OCI-LY1 (cell line): ENCODE measurements at regions not wholly inside any gene's neighbourhood (a gene's known extent, or its start where the extent isn't known, plus 50 kb on each side); places are given as distances from the start of the nearest gene placed in this dataset.

Experiments
- H2AFZ ChIP-seq: fragments of 200-600 bp; sonication (generic), shearing (Covaris generic); 2 replicates; pipeline ENCODE4 v1.6.0; 2014; ENCODE audit warnings: antibody characterized with exemption, mild to moderate bottlenecking, low read length
- H3F3A ChIP-seq: fragments of 200-600 bp; sonication (generic), shearing (Covaris generic); 2 replicates; pipeline ENCODE4 v1.6.0; 2014; ENCODE audit warnings: mild to moderate bottlenecking, antibody characterized with exemption, low read length, moderate library complexity; ENCODE audit not compliant: insufficient read depth
- H3K27ac ChIP-seq: fragments of 200-600 bp; sonication (generic); 2 replicates; pipeline ENCODE4 v1.5.1; 2014; ENCODE audit warnings: low read length, mixed run types, mild to moderate bottlenecking, low read depth; ENCODE audit not compliant: poor library complexity, severe bottlenecking
- H3K27me3 ChIP-seq: fragments of 200-600 bp; sonication (generic); 2 replicates; pipeline ENCODE4 v1.6.0; 2014; ENCODE audit warnings: antibody characterized with exemption, mild to moderate bottlenecking, low read length, moderate library complexity; ENCODE audit not compliant: insufficient read depth
- H3K36me3 ChIP-seq: fragments of 200-600 bp; sonication (generic); 2 replicates; pipeline ENCODE4 v1.6.1; 2014; ENCODE audit warnings: mild to moderate bottlenecking, antibody characterized with exemption, low read length, moderate library complexity, mixed read lengths; ENCODE audit not compliant: insufficient read depth
- H3K4me1 ChIP-seq: fragments of 200-600 bp; sonication (generic); 2 replicates; pipeline ENCODE4 v1.5.1; 2014; ENCODE audit warnings: mild to moderate bottlenecking, low read length, moderate library complexity; ENCODE audit not compliant: insufficient read depth, severe bottlenecking
- H3K4me2 ChIP-seq: fragments of 200-600 bp; sonication (generic), shearing (Covaris generic); 2 replicates; pipeline ENCODE4 v1.6.1; 2014; ENCODE audit warnings: low read length
- H3K4me3 ChIP-seq: fragments of 200-600 bp; sonication (generic); 2 replicates; pipeline ENCODE4 v1.5.1; 2014; ENCODE audit warnings: low read length, low read depth, mild to moderate bottlenecking, mixed read lengths; ENCODE audit not compliant: poor library complexity, severe bottlenecking
- H3K79me2 ChIP-seq: fragments of 200-600 bp; shearing (Covaris generic); 2 replicates; pipeline ENCODE4 v1.6.1; 2016; ENCODE audit warnings: mixed run types, low read length, mixed read lengths; ENCODE audit not compliant: insufficient read depth
- H3K9ac ChIP-seq: fragments of 200-600 bp; sonication (generic), shearing (Covaris generic); 2 replicates; pipeline ENCODE4 v1.6.1; 2014; ENCODE audit warnings: mild to moderate bottlenecking, low read length, mixed read lengths
- H3K9me2 ChIP-seq: fragments of 200-600 bp; sonication (generic), shearing (Covaris generic); 2 replicates; pipeline ENCODE4 v1.6.1; 2014; ENCODE audit warnings: low read depth, mild to moderate bottlenecking, low read length, mixed read lengths
- H3K9me3 ChIP-seq: fragments of 200-600 bp; shearing (Covaris generic); 2 replicates; pipeline ENCODE4 v1.6.1; 2014; ENCODE audit warnings: low read length, mixed read lengths
- H4K20me1 ChIP-seq: fragments of 200-600 bp; sonication (generic), shearing (Covaris generic); 2 replicates; pipeline ENCODE4 v1.6.0; 2016; ENCODE audit warnings: mild to moderate bottlenecking, low read length; ENCODE audit not compliant: insufficient read depth
- CTCF ChIP-seq: fragments of 200-600 bp; sonication (generic), shearing (Covaris generic); IDR thresholded peaks from 2 replicates; pipeline ENCODE4 v1.5.1; 2017; ENCODE audit warnings: mild to moderate bottlenecking, antibody characterized with exemption, low read length, moderate library complexity, mixed read lengths
- EZH2 ChIP-seq: fragments of 200-600 bp; sonication (generic), shearing (Covaris generic); IDR thresholded peaks from 2 replicates; pipeline ENCODE4 v1.8.0; 2017; ENCODE audit warnings: borderline replicate concordance, mixed run types, mild to moderate bottlenecking, antibody characterized with exemption, low read length, moderate library complexity, mixed read lengths

DNA sequence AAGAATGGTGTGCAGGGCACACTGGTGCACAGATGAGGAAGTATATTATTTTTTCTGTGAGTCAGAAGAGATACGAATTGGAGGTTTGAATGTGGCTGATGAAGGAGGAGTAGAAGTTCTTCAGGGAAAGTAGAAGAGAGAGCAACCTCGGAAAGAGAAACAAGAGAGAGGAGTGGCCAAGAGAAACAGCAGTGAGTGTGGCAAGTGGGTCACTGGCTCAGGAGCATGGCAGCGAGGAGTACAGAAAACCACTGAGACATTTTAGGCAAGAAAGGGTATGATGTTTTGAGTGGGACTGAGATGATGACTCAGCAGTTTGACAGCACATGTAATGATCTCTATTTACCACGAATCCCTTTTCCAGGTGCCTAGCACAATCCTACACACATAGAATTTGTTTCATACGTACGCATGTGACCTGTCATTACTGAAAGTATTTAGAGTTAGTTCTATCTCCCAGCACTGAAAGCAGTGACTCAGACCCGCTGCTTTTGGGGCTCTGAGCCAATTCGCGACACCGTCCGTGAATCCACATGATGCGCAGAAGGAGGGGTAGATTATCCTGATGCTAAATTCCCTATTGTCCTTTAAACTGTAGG lies 915.4 kb downstream of the DCDC2C start:
- Histone ChIP-seq H3K9ac (no peak overlapping the region), H2AFZ (no peak overlapping the region), H3K4me1 (no peaks in the 10 kb centered on the region), H3K4me3 (no peak overlapping the region), H3K9me3 (no peaks in the 10 kb centered on the region), H3K27me3 (no peaks in the 10 kb centered on the region), H3F3A (no peaks in the 10 kb centered on the region), H3K4me2 (no peak overlapping the region), H3K36me3 (no peaks in the 10 kb centered on the region), H3K79me2 (no peaks in the 10 kb centered on the region), H4K20me1 (no peaks in the 10 kb centered on the region), H3K27ac (no peak overlapping the region), H3K9me2 (no peaks in the 10 kb centered on the region)
- TF ChIP-seq CTCF: no peak
- no peak for TF ChIP-seq EZH2

DNA sequence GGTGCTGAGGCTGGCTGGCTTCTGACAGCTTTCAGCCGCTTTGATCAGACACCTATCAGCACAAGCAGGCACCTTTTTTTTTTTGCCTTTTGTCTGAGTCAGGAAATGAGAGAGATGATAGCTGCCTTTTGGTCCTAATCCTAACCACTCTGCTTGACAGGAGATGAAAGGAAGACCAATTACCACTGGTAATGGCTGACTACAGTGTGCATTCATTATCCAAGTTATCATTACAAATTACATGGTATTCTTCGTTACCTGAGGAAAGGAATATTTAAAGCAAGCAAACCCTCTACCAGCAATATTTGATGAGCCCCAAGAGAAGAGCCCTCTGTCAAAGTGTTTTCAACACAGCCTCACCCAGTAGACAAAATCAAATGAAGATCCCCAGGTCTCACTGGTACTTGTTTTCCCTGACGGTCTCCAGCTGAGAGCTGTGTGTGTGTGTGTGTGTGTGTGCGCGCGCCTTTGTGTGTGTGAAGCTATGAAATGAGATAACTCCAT lies 925.7 kb downstream of the DCDC2C start:
- no peaks in the 10 kb centered on the region for H3K9me2 ChIP-seq
- H3K9ac ChIP-seq: no peak overlapping the region
- no peak overlapping the region for H2AFZ ChIP-seq

DNA sequence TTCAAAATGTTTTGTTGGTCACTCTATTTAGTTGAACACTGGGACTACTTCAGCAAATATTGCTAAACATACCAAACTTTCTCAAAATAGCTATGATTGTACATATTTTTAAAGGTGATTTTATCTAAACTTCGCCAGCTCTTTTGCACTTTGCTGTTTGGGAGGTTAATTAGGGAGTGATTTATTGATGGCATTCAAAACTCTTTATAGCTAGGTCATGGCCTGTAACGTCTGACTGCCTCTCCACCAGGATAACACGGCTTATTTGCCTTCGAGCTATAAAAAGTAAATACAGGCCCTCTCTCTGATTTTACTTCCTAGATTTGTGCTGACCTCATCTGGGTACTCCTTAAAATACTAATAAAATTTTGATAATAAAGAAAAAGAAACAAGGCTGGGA lies 931.9 kb downstream of the DCDC2C start:
- Histone ChIP-seq H3K27me3 (no peaks in the 10 kb centered on the region), H3K9me2 (no peaks in the 10 kb centered on the region), H3K9ac (no peak overlapping the region), H3K79me2 (no peaks in the 10 kb centered on the region), H3K9me3 (no peaks in the 10 kb centered on the region), H2AFZ (no peak overlapping the region), H3K4me3 (no peak overlapping the region), H3F3A (no peaks in the 10 kb centered on the region), H3K4me2 (no peak overlapping the region), H3K27ac (no peak overlapping the region), H3K4me1 (no peaks in the 10 kb centered on the region), H3K36me3 (no peaks in the 10 kb centered on the region), H4K20me1 (no peaks in the 10 kb centered on the region)
- TF ChIP-seq CTCF (no peak), EZH2 (no peak)

More for the DNA sequence above, 925.7 kb downstream of the DCDC2C start:
- Histone ChIP-seq H3K36me3 (no peaks in the 10 kb centered on the region), H4K20me1 (no peaks in the 10 kb centered on the region), H3K79me2 (no peaks in the 10 kb centered on the region), H3K27ac (no peak overlapping the region), H3K27me3 (no peaks in the 10 kb centered on the region), H3K4me1 (no peaks in the 10 kb centered on the region), H3K4me2 (no peak overlapping the region), H3F3A (no peaks in the 10 kb centered on the region), H3K9me3 (no peaks in the 10 kb centered on the region), H3K4me3 (no peak overlapping the region)
- TF ChIP-seq EZH2: no peak
- TF ChIP-seq CTCF: no peak
